Lower lobe of right lung (tissue), 2 donors: ENCODE measurements at regions not wholly inside any gene's neighbourhood (a gene's known extent, or its start where the extent isn't known, plus 50 kb on each side); places are given as distances from the start of the nearest gene placed in this dataset.
"Not testable (repeated sequence)": the region's sequence is repeated elsewhere in the genome, so short reads cannot be mapped to it uniquely, and the experiment has no call there.

Experiments used
- ATAC-seq, 2 donors: fragments of 200-7000 bp; cut with Tn5 transposase; one replicate each; pipeline ENCODE4 v1.9.1; 2020 to 2022; ENCODE audit warnings: mild to moderate bottlenecking in 2 of 2, moderate library complexity in 2 of 2
- DNase-seq: peaks from one replicate; pipeline ENCODE4 v3.0.0-alpha.2; 2020
- H3K27ac ChIP-seq: fragments of 200-600 bp; one replicate; pipeline ENCODE4 v1.8.0; 2022
- H3K27me3 ChIP-seq: fragments of 200-600 bp; one replicate; pipeline ENCODE4 v1.8.0; 2022; ENCODE audit warnings: low read depth
- H3K36me3 ChIP-seq: fragments of 200-600 bp; one replicate; pipeline ENCODE4 v1.8.0; 2022; ENCODE audit warnings: mild to moderate bottlenecking
- H3K4me1 ChIP-seq: fragments of 200-600 bp; one replicate; pipeline ENCODE4 v1.8.0; 2022
- H3K4me3 ChIP-seq: fragments of 200-600 bp; one replicate; pipeline ENCODE4 v1.8.0; 2022; ENCODE audit warnings: mild to moderate bottlenecking
- H3K9me3 ChIP-seq: fragments of 200-600 bp; one replicate; pipeline ENCODE4 v1.8.0; 2022
- CTCF ChIP-seq: fragments of 200-600 bp; IDR thresholded peaks from one replicate; pipeline ENCODE4 v1.8.0; 2022; ENCODE audit warnings: antibody characterized with exemption, mild to moderate bottlenecking
- intact Hi-C: fragments of 100-400 bp; cut with DNase I; formaldehyde crosslinking; loops from one replicate; pipeline ENCODE4 v1.11.0; 2022
- donor health status: DM: no; HTN: yes; CAD: no; lungs with severe emphysema.

- Histone ChIP-seq H3K27me3 (no peaks in the 10 kb centered on the region), H3K36me3 (no peaks in the 10 kb centered on the region), H3K27ac (no peak overlapping the region), H3K4me1 (no peaks in the 10 kb centered on the region), H3K9me3 (no peaks in the 10 kb centered on the region), H3K4me3 (no peak overlapping the region)
- intact Hi-C loops = no loop called here
- no peak for TF ChIP-seq CTCF
- DNase-seq = no peak
- no peak for ATAC-seq
These were observed 65.9 kb upstream of the AMN1 start for GRCh38 chr12:31794745-31795144.

- DNase-seq, ATAC-seq, H3K4me1 ChIP-seq, H3K9me3 ChIP-seq, H3K27me3 ChIP-seq, intact Hi-C loops, H3K4me3 ChIP-seq, H3K27ac ChIP-seq, H3K36me3 ChIP-seq: not testable (repeated sequence)
These were observed 62.4 kb upstream of the AMN1 start for GRCh38 chr12:31791265-31791664.

GRCh38 chr12:31790759-31791158, 61.9 kb upstream of the AMN1 start:
- Histone ChIP-seq H3K27ac (no peak overlapping the region), H3K4me3 (no peak overlapping the region), H3K4me1 (no peaks in the 10 kb centered on the region), H3K27me3 (no peaks in the 10 kb centered on the region), H3K9me3 (no peaks in the 10 kb centered on the region), H3K36me3 (no peaks in the 10 kb centered on the region)
- ATAC-seq (no peak), DNase-seq (no peak)
- intact Hi-C loops = no loop called here
- TF ChIP-seq CTCF = no peak

GRCh38 chr12:31785318-31785717, 56.5 kb upstream of the AMN1 start:
- DNase-seq = no peak
- no peak overlapping the region for H3K27ac ChIP-seq
- no peaks in the 10 kb centered on the region for H3K27me3 ChIP-seq
- H3K4me3 ChIP-seq = no peak overlapping the region
- H3K36me3 ChIP-seq = no peaks in the 10 kb centered on the region
- intact Hi-C loops = no loop called here
- no peaks in the 10 kb centered on the region for H3K9me3 ChIP-seq
- H3K4me1 ChIP-seq = no peaks in the 10 kb centered on the region
- no peak for ATAC-seq
- no peak for TF ChIP-seq CTCF

GRCh38 chr12:31783996-31784645, 55.3 kb upstream of the AMN1 start:
- Histone ChIP-seq H3K27ac (no peak overlapping the region), H3K9me3 (no peaks in the 10 kb centered on the region), H3K4me1 (no peaks in the 10 kb centered on the region), H3K27me3 (no peaks in the 10 kb centered on the region), H3K4me3 (no peak overlapping the region), H3K36me3 (no peaks in the 10 kb centered on the region)
- ATAC-seq = peak in 1 of 2 donors; percentile 45
- intact Hi-C loops = no loop called here
- TF ChIP-seq CTCF = no peak
- DNase-seq = no peak

- ATAC-seq (no peak), DNase-seq (no peak)
- H3K27ac ChIP-seq = no peak overlapping the region
- no peaks in the 10 kb centered on the region for H3K4me1 ChIP-seq
- no peak overlapping the region for H3K4me3 ChIP-seq
- H3K27me3 ChIP-seq = no peaks in the 10 kb centered on the region
- no peaks in the 10 kb centered on the region for H3K9me3 ChIP-seq
- TF ChIP-seq CTCF = no peak
- no peaks in the 10 kb centered on the region for H3K36me3 ChIP-seq
- intact Hi-C loops = no loop called here
These were observed 54.7 kb upstream of the AMN1 start for GRCh38 chr12:31783556-31783955.
